ENCODE measurements at regions not wholly inside any gene's neighbourhood (a gene's known extent, or its start where the extent isn't known, plus 50 kb on each side); places are given as distances from the start of the nearest gene placed in this dataset.

GRCh38 chr7:18425838-18426445 is 69.6 kb upstream of the HDAC9 start:
- H3K27ac ChIP-seq: peak overlapping the region in 1 of 21 experiments; percentile 53
- no peak overlapping the region for H3K4me3 ChIP-seq

- Histone ChIP-seq H3K4me3 (no peak overlapping the region), H3K27ac (peak overlapping the region in 2 of 21 experiments; percentile 37 to 53)
Measured at GRCh38 chr7:18426564-18427226, 68.9 kb upstream of the HDAC9 start.

DNA sequence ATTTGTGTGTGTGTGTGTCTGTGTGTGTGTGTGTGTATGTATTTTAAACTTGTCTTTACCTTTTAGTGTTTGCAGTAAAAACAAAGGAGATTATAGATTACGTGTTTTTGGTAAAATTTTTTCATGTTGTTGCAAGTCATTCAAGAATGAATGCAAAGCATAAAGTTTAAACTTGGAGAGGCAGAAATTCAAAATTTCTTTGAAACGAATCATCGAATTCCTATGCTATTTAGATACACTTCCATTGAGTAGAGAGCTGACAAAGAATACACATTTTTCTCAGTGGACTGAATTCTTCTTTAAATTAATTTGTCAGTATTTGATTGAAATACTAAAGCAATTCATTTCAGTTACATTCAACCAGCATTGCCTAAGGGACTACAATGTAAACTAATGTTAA is 66.0 kb upstream of the HDAC9 start:
- no peak overlapping the region for H3K27ac ChIP-seq

GRCh38 chr7:18430810-18431209 is 64.7 kb upstream of the HDAC9 start:
- no peak overlapping the region for H3K4me3 ChIP-seq
- H3K27ac ChIP-seq: no peak overlapping the region

More for the DNA sequence above, 66.0 kb upstream of the HDAC9 start:
- H3K4me3 ChIP-seq: no peak overlapping the region

DNA sequence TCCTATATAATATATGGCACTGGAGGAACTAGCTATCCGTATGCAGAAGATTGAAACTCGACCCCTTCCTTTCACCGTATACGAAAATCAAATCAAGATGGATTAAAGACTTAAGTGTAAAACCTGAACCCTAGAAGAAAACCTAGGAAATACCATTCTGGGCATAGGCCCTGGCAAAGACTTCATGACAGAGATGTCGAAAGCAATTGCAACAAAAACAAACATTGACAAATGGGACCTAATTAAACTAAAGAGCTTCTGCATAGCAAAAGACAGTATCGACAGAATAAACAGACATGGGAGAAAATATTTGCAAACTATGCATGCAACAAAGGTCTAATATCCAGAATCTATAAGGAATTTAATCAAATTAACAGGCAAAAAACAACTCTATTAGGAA is 61.4 kb upstream of the HDAC9 start:
- H3K27ac ChIP-seq: no peak overlapping the region
- H3K4me3 ChIP-seq: no peak overlapping the region

DNA sequence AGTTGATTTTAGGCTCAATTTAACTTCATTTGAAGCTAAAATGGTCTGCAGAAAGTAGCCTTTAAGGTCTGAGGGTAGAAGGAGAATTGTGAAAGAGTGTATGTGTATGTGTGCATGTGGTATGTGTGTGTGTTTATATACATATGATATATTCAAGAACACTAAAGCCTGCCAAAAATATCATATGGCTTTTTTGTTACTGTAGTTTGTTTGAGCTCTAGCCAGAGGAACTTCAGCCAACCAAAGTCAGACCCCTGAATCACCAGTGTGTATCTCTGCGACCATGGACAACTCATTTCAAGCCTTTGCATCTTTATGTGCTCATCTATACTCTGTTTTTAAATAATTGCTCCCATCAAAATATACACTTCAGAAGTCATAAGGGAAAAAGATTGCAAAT is 58.4 kb upstream of the HDAC9 start:
- H3K27ac ChIP-seq: no peak overlapping the region
- no peak overlapping the region for H3K4me3 ChIP-seq

GRCh38 chr7:18440934-18441333 is 54.6 kb upstream of the HDAC9 start:
- no peak overlapping the region for H3K27ac ChIP-seq
- H3K4me3 ChIP-seq: no peak overlapping the region

DNA sequence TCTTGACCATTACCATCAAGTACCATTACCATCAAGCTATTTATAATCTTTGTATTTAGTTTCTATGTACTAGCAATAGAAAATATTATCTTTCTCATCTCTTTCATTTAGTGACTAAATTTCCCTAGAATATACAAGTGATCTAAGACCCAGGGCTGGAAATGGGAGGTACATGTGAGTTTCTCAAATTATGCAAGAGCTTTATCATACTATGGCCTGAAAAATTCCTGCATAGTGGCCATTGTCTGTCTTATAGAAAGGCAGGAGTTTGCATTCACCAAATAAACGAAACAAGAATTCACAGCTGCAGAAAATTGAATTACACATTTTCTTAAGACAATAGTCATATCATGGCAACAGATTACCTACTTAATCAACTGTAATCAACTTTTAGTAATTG is 50.7 kb upstream of the HDAC9 start:
- Histone ChIP-seq H3K4me3 (no peak overlapping the region), H3K27ac (no peak overlapping the region)

DNA sequence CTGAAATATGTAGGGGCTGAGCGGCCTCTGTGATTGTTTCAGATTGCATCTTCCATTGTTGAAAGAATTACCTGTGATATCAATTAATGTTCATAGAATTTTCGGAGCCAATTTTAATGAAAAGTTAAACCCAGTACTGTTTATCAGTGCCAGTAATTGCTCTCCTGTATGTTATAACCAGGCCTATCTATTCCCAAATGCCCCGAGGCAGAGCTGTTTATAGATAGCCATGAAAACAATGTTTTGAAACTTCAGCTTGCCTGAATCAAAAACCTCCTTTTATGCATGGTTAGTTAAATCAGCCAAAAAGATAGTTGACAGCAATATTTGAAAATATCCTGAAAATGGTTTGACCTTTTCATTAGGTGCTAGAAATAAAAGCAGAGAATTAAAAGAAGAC is 50.1 kb upstream of the HDAC9 start:
- H3K27ac ChIP-seq: no peak overlapping the region

More for the DNA sequence above, 50.1 kb upstream of the HDAC9 start:
- no peak overlapping the region for H3K4me3 ChIP-seq
